ENCODE measurements at regions not wholly inside any gene's neighbourhood (a gene's known extent, or its start where the extent isn't known, plus 50 kb on each side); places are given as distances from the start of the nearest gene placed in this dataset.
A peak's percentile ranks its signal among the peaks of the same experiment; 100 is the strongest.

DNA sequence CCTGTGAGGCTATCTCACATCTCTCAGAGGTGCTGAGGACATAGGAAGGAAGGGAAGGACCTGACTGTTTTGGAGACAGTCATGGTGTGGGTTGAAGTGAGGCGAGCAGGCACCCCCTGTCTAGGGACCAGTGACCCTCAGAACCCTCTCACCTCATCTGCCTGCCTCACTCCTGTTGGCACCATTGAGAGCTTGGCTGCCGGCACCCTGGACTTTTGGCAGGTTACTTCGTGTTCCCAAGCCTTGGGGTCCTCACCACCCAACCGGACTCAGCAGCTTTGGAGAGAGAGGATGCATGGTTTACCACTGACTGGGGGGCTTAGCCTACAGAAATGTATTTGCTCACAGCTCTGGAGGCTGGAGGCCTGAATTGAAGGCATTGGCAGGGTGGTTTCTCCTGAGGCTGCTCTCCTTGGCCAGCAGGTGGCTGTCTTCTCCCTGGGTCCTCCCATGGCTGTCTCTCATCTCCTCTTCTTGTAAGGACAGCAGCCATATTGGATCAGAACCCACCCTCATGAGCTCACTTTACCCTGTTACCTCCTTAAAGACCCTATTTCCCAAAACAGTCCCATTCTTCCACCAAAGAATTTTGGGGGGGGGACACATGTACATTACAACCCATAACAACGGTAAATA, 142.0 kb downstream of the TSN start:
- no peak for DNase-seq

DNA sequence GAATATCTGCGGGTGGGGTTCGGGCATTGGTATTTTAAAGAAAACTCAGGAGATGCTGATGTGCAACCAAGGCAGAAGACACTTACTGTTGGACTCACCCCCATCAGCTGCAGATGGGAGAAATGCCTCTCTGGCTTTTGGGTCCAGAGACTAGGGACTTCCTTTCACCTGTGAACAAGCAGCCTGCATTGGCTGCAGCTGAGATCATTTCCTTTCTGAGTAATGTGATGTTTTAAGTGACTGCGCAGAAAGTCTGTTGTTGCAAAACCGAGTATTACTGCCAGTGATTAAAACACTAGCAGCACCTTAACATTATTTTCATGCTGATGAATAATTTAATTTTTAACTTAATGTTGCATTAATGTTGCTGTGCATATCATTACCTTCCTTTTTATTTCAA, 143.0 kb downstream of the TSN start:
- no peak for DNase-seq

DNA sequence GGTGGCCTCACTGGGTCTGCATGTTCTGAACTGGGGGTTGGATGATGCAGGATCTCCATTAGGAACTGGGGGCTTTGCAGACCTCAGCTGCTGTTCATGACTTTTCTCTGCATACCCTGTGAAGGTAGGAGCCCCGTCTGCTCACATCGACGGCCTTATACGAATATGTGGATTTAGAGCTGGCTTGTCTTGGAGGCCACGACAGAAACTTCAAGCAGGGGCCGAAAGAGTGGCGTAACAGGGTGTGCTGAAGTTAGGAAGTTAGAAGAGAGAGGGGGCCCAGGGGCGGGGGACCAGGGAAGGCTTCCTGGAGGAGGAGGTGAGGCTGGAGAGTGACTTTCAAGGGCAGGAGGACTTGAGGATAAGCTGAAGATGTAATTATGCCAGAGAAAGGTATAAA, 144.9 kb downstream of the TSN start:
- DNase-seq, result no peak

DNA sequence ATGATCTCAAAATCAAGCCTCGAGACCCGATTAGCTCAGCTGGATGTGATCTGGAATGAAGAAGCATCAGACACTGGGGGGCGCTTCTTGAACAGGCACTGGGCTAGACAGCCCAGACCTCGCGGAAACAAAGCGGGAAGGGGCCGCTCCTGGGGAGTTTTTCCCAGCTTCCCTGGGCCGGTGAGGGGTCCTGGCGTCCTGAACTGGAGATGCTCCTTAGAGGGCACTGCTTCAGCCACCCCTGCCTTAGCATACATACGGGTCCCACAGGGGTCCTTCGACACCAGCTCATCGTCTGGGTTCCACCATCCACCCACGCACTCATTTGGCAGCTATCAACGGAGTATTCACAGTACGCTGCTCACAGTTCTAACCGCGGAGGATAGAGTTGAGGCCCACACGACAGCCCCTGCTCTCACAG, 146.7 kb downstream of the TSN start:
- DNase-seq, result no peak

DNA sequence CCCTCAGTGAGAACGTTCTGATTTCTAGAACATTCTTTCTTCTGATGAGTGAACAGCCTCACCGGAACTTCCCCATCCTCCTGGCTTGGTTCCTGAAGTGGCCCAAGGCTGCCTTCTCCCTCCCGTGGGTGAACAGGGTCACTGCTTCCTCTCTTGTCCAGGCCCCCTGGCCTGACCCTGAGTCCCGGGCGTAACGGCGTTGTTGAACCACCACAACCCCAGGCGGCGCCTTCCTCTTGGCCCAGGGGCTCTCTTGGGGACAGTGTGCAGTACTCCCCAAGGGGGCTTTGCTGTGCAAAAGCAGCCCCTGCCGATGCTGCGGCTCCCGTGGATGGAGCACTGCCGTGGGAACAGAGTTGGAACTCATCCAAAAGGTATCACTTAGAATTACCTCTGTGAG, 147.2 kb downstream of the TSN start:
- DNase-seq, result no peak

DNA sequence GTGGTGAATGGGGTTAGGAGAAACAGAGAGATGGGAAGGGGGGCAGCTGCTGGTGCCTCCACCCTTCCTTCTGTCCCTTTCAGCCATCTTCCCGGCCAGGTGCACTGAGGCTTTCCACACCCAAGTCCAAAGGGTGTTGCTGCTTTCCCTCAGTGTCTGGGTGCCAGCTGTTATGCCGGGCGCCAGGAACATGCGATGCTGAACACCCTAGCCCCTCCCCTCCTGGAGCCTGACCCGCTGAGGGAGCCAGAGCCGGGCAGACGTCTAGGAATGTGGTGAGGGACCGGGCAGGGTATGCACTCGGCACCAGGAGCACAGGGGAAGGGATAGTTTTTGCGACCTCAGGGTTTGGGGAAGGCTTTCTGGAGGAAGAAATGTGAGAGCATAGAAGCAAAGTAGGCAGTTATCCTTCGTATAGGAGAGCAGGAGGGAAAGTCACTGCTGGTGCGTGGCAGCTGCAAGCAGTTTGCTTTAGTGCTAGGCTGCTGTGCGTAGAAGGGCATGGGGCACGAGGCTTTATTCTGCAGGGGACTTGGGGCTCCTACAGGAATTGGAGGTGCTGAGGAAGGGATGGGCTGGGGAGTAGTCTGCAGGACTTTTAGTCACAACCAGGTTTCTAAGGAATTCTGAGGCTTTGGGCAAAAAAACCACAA, 147.7 kb downstream of the TSN start:
- no peak for DNase-seq

DNA sequence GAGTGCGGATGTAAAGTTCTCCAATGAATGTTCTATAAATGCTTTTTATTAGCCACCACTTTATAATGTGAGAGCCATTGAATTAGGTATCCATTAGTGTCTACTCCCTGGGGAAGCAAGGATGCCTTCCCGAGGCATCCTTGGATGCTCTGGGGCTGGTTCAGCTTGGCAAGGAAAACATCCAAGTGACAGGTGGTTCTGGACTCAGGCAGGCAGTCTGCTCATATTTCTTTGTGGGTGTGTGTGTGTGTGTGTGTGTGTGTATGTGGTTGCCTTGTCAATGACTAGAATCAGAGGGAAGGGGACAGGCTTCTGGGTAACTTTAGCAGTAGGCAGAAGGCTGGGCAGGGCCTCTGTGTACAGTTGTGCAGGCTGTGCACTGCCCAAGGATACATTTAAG, 149.2 kb downstream of the TSN start:
- no peak for DNase-seq

DNA sequence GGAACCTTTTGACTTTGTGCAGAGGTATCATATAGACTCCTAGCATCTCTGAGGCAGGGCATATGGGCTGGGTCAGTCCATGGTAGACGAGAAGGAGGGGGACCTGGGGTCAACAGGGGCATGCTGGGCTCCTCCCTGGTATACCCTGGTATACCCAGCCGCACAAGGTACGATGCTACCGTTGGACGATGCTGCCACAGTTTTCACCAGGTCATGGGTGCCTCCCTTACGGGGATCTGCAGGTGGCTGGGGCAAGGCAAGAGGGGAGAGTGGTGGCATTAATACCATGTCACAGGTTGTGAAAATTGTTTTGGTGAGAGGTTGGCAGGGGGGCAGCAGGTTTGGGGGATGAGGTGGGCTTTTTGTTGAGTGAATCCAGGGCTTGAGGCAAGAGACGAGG, 149.8 kb downstream of the TSN start:
- DNase-seq, result no peak

DNA sequence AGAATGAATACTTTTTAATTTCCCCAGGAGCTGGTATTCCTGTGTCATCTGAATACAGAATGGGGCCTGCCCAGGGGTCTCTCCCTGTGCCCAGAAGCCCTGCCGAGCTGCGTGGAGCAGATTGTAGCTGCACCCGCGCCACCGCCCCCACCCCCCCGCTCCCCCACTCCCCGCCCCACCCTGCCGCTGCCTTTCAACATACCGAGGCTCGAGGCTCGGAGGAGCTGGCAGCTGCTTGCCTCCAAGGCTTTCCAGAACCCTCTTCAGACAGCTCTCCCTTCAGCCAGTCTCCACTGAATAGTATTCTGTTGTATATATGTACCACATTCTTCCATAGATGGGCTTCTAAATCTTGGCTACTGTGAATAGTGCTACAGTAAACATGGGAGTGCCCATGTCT, 150.7 kb downstream of the TSN start:
- DNase-seq, result no peak

DNA sequence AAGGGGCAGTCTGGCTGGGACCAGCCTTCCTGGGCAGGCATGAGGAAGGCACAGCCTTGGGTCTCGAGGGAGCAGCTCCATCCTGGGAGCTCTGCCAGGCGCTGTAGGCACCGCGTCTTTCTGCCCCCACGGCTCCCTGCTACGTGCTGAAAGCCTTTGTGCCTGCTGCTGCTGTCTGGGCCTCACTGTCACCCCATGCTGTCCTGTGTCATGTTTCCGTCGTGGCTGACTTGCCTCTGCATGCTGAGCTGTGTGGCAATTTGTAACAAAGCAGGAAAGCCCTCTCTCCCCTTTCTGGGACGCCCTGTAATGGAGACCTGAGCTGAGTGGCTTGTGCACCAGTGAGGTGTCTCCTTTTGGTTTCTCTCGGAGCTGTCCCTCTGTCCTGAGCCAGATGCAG, 152.5 kb downstream of the TSN start:
- no peak for DNase-seq

DNA sequence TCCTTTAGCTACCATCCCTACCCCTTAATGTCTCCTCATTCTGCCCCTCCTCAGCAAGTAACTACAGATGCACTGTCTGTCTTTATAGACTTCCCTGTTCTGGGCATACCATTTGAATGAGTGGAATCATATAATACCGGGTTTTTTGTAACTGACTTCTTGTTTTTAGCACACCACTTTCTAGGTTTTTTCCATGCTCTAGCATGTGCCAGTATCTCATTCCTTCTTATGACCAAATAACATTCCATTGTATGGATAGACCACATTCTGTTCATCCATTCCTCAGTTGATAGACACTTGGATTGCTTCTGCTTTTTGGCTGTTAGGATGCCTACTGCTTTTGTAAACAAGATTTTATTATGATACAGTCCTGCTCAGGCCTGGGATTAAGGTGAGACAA, 154.7 kb downstream of the TSN start:
- DNase-seq, result no peak

DNA sequence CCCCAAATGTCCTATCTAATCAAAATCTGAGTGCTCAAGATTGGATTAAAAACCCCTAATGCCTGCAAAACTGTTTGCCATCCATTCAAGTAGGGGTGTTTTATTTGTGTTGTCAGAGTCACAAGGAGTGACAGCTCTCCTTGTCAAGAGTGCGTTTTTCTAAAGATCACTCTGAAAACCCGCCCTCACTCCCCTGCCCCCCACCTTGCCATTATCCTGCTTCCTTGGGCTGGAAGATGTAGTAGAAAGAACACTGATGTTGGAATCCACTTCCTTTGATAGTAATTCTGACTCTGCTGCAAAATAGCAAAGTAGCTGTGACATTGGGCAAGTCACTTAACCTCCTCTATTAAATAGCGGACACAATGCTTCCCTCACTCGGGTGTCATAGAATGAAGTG, 155.6 kb downstream of the TSN start:
- DNase-seq, result no peak

DNA sequence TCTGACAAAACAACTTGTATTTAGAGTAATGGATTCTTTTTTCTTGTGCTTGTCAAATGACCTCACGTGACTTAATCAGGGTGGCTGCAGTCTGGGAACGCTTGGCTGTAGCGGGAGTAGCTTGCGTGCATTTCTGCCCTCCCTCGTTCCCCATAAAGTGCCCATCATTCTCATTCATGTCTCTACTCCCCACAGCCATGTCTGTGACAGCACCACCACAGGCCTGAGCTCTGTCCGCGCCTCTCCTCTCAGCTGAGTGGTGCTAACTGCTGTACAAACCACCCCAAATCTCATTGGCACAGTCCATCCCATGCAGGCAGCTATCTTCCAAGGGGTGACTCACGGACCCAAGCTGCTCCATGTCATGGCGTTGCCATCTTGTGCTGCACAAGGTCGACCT, 161.7 kb downstream of the TSN start:
- no peak for DNase-seq

DNA sequence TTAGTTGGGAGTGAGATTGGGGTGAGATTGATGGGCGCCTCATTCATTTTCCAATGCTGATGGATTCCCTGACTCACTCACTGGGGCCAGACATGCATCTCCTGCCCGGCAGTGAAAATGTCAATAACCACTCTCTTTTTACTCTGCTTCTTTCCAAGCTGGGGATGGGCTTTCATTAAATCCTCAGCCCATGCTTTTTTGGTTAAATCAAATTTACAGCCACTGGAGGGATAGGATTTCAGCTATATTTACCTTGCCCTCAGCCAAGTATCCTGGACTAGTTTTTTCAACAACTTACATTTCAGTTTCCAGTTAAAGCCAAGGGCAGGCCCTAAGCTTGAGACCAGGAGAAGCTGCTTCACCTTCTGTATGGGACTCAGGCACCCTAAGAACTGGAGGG, 162.8 kb downstream of the TSN start:
- DNase-seq, result no peak

DNA sequence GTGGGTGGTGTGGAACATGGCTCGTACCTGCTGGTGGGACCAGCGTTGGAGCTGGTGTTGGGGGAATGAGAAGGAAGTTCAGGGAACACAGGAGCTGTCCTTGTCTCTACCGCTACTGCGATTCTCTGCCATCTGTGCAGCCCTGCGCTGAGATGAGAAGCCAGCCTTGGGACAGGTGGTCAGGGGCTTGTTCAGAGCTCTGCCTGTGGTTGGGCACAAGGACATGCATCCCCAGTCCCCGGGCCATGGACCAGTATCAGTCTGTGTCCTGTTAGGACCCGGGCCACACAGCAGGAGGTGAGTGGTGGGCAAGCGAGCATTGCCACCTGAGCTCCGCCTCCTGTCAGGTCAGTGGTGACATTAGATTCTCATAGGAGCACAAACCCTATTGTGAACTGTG, 164.4 kb downstream of the TSN start:
- no peak for DNase-seq

DNA sequence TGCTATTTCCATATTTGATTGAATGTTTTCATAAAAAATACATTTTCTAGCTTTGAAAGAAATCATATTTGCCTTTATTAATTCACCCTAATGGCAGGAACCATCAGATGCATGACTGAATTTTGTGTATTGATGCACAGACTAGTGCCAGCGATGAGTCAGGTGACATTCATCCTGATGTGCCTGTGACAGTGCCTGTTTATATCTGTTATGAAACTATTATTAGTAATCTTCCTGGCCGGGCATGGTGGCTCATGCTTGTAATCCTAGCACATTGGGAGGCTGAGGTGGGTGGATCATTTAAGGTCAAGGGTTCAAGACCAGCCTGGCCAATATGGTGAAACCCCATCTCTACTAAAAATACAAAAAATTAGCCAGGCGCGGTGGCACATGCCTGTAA, 170.0 kb downstream of the TSN start:
- DNase-seq, result no peak

DNA sequence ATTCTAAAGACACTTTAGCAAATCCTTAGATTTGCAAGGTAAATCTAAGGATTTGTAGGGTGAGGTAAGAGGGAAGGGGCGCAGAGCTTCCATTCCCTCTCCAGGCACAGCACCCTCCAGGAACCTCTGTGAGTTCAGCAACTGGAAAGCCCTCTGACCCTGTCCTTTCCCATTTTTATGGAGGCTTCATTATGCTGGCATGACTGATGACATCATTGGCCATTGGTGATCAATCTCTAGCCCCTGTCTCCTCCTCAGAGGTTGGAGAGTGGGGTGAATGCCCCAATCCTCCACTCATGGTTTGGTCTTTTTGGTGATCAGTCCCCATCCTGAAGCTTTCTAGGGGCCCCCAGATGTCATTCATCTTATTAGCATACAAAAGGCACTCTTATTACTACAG, 187.8 kb downstream of the TSN start:
- DNase-seq, result no peak

DNA sequence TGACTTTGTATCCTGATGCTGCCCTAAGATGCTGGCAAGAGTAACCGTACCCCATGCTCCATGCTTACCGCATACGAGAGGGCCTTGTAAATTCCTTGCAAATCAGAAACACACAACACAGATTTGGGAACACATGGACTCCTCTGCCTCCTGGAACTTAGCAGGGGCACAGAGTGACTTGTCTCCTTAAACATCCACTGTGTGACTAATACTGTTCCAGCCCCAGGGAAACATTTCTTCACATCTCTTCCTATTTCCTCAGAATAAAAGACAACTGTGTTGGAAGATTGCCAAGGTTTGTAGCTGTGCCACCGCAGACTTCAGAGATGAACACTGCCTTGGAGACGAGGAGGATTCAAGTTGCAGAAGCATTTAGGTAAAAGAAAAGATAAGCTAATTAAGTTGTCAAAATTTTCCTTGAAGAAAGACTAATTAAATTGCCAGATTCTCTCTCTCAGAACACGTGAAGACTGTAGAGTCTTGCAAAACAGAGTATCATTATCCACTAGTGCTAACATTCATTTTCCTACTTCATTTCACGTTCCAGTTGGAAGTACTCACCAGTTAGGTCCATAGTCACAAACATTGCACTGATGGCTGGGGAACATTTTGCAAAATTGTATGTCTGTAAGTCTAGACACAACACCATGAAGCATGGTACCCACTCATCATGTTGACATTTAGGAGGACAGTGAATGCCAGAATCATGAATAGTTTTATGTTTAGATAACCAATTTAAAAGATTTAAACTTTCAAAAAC, 188.8 kb downstream of the TSN start:
- peak in 2 of 51 donors; percentile 19 to 48 for DNase-seq

DNA sequence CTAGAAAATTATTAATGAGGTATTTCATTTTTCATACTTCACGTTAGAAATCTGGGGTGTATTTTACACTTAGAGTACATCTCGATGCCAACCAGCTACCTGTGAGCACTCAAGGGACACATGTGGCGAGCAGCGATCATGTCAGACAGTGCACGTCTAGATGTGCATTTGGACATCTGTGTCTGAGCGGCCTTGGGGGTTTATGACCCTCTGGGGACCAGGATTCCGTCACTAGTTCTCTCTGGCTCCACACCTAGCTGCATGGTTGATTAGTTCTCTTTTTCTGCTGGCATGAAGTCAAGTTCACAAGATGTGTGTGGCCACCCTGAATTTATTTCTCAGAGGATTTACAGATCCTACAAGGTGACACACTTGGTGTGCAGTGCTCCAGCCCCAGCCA, 192.2 kb downstream of the TSN start:
- no peak for DNase-seq

DNA sequence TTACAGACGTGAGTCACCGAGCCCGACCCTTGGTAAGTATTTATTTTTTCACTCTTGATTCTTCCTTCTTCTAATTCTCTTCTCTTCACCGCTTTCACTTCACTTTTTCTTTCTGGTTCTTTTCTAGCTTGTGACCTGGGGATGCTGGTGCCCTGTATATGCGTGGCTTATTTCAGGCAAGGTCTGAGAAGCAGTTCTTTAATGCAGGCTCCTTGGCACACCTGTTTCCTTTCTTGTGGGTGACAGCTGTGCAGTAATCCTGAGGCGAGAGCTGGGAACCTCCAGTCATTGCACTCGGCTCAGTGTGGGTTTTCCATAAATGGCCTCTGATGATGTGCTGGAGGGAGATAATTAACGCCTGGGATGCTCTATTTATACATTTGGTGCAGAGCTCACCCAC, 193.8 kb downstream of the TSN start:
- DNase-seq, result no peak

DNA sequence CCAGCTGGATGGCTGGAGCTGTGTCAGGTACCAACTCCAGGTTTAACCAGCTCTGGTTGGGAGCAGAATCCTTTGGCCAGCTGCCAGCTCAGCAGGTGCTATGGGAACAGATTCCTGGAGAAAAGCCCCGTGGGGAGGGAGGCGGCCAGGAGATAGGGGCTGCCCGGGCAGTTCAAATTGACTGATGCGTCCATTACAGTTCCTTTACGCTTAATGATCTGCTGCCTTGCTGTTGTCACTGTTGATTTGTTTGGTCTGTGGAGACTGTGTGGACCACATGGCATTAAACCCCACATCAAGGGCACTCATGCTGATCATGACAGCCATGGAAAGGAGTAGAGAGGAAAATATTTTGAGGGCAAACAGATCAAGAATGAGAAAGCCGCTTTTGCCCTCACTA, 200.0 kb downstream of the TSN start:
- no peak for DNase-seq

DNA sequence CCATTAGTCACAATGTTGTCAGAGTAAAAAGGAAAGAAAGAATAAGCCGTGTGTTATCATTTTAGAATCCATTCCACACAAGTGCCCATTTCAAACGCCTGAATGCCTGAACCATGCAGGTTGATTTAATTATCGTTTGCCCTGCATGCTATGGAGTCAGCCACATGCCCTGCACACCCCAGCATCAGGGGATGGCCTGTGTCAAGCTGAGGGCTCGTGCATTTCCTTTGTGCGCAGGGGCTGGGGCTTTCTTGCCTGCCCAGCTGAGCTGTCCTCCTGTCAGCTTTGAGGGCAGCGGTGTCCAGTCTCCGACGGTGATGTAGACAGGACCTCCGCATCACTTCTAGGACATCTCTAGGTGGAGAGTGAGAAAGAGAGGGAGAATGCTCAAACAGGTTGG, 200.4 kb downstream of the TSN start:
- no peak for DNase-seq

DNA sequence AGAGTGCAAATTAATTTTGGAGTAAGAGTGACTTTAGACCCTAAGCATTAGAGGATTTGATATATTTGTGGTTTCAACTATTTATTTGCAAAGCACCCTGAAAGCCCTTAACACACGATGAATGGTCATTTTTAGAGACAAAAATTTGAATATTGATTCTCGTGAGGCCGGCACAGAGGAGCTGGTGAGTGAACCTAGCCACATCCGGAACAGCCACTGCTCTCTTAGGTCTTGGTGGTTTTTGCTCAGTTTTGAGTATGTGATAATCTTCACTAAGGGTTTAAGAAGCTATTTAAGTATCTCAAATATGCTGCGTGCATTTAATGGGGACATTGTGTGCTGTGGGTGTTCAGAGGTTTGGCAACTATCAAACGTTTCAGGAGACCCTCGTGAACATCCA, 204.8 kb downstream of the TSN start:
- DNase-seq, result no peak
